H7 (cell line): ENCODE measurements at regions not wholly inside any gene's neighbourhood (a gene's known extent, or its start where the extent isn't known, plus 50 kb on each side); places are given as distances from the start of the nearest gene placed in this dataset.
"Not testable (repeated sequence)": the region's sequence is repeated elsewhere in the genome, so short reads cannot be mapped to it uniquely, and the experiment has no call there.

Experiments used
- DNase-seq: peaks from one replicate; pipeline ENCODE4 v3.0.0; 2012
- H3K27me3 ChIP-seq: 2 replicates; pipeline ENCODE4 v1.6.0; 2011; ENCODE audit warnings: mild to moderate bottlenecking, low read length; ENCODE audit not compliant: control insufficient read depth, insufficient read depth
- H3K36me3 ChIP-seq: replicated peaks from 2 replicates; pipeline ENCODE4 v1.5.1; 2011; ENCODE audit warnings: low read length; ENCODE audit not compliant: control insufficient read depth, insufficient read depth
- H3K4me3 ChIP-seq: 2 replicates; pipeline ENCODE4 v1.5.1; 2011; ENCODE audit warnings: low read depth, mild to moderate bottlenecking, control low read depth, low read length, moderate library complexity; ENCODE audit not compliant: insufficient read depth

DNA sequence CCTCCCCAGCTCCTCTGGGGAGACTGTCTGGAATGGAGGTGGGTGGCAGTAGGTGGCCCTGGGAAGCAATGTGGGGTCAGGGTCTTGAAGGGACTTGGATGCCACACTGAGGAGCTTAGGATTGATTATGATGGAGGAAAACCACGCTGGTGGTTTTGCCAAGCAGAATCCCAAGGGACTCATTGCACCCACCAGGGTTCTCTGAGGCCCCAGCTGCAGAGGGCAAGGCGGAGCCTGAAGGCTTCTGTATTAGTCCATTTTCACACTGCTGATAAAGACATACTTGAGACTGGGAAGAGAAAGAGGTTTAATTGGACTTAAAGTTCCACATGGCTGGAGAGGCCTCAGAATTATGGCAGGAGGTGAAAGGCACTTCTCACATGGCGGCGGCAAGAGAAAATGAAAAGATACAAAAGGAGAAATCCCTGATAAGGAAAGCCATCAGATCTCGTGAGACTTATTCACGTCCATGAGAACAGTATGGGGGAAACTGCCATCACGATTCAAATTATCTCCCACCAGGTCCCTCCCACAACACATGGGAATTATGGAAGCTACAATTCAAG, 87.2 kb upstream of the YWHAQ start:
- no peaks in the 10 kb centered on the region for H3K36me3 ChIP-seq

DNA sequence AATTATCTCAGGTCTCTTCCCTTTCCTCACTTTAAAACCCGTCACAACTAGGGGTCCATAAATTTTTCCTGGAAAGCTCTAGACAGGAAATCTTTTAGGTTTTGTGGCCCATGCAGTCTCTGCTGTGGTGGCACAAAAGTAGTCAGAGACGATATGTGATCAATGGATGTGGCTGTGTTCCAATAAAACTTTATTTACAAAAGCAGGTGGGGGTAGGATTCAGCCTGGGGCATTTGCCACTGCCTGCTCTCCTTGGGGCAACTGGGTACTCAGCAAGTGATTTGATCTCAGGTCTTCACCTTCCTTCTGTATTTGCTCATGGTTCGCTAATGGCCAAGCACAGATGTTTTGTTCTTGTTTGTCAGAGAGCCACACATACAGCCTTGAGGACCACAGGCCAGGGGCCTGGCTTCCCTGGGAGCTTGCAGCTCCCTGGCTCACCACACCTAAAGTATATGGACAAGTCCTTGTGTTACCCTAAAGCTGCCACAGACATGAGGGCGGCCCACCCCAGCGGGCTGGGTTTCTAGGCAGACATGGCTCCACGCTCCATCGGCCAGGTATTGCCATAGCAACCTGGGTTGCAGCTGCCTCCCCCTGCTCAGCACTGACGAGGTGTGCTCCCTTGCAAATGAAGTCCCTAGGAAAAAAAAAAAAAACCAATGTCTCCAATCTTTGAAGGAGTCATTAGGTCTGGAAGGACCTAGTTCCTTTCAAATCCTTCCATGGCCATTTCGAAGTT, 89.7 kb upstream of the YWHAQ start:
- Histone ChIP-seq H3K27me3 (no peaks in the 10 kb centered on the region; the same call in 1 of the 2 replicates), H3K36me3 (no peaks in the 10 kb centered on the region), H3K4me3 (no peak overlapping the region)
- no peak for DNase-seq

More for the DNA sequence above, 87.2 kb upstream of the YWHAQ start:
- H3K27me3 ChIP-seq, result no peaks in the 10 kb centered on the region; the same call in 1 of the 2 replicates
- no peak overlapping the region for H3K4me3 ChIP-seq
- no peak for DNase-seq

DNA sequence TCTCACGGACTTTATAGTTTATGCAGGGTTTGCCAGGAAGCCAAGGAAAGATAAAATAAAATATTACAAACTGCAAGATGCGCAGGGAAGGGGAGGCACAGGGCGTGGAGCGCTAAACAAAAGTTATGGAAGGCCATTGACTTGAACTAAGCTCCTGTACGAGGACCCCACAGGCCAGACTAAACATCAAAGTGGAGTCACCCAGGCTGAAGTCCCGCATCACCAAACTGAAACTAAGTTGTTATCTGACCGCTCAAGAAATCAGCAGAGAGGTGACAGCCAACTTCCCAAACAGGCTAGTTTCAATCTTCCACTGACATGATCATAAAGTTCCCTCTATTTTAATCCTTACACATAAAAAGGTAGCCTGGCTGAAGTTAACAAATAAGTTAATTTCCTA, 90.5 kb upstream of the YWHAQ start:
- no peaks in the 10 kb centered on the region; the same call in 1 of the 2 replicates for H3K27me3 ChIP-seq
- no peak for DNase-seq
- no peak overlapping the region for H3K4me3 ChIP-seq
- no peaks in the 10 kb centered on the region for H3K36me3 ChIP-seq

DNA sequence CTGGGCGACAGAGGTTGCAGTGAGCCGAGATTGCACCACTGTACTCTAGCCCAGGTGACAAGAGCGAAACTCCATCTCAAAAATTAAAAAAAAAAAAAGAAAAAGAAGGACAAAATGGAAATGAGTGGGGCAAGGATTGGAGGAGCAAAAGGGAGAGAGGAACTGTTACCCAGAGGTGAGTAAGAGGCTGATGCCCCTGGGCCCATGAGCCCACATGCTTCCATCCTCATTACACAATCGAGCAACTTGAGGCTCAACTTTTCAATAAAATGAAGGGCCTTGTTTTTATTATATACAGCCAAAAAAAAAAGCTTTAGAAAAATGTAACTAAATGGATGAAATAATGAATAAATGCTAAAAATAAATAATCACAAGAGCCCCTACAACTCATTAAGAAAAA, 91.7 kb upstream of the YWHAQ start:
- H3K36me3 ChIP-seq, result no peaks in the 10 kb centered on the region
- H3K4me3 ChIP-seq, result no peak overlapping the region
- DNase-seq, result no peak
- H3K27me3 ChIP-seq, result no peaks in the 10 kb centered on the region; the same call in 1 of the 2 replicates

DNA sequence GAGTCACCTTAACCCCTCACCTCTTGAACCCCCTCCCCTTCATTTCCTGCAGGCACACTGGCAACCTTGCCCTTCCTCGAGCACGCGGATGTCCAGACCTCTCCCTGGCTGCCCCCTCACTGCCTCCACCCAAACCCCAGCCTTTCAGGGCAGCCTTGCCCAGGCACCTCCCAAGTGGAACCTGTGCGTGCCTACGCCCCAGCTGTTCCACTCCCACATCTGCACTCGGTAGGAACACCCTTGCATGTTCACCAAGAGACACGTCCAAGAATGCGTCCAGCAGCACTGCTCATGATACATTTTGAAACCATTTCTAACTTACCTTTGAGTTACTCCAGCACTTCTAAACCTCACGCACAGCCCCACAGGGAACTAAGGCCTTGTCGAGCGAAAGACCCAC, 93.8 kb upstream of the YWHAQ start:
- DNase-seq, result no peak
- no peak overlapping the region for H3K4me3 ChIP-seq
- no peaks in the 10 kb centered on the region; the same call in 1 of the 2 replicates for H3K27me3 ChIP-seq
- H3K36me3 ChIP-seq, result no peaks in the 10 kb centered on the region

DNA sequence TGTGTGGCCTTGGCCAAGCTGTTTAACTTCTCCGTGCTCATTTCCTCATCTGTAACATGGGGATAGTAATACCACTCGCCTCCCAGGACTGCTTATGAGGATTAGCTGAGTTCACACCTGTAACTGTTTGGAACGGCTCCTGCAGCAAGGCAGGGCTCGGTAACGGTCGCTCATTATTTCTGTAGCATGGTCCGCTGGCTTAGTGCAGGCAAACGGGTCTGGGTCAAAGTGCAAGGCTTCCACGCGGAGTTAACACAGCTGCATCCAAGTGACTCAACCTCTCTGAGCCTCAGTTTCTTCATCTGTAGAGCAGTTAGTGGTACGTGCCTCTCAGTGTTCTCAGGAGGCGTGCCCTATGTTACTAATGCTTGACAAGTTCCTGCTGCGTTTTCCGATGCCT, 94.3 kb upstream of the YWHAQ start:
- Histone ChIP-seq H3K36me3 (no peaks in the 10 kb centered on the region), H3K27me3 (no peaks in the 10 kb centered on the region; the same call in 1 of the 2 replicates), H3K4me3 (no peak overlapping the region)
- DNase-seq, result no peak

DNA sequence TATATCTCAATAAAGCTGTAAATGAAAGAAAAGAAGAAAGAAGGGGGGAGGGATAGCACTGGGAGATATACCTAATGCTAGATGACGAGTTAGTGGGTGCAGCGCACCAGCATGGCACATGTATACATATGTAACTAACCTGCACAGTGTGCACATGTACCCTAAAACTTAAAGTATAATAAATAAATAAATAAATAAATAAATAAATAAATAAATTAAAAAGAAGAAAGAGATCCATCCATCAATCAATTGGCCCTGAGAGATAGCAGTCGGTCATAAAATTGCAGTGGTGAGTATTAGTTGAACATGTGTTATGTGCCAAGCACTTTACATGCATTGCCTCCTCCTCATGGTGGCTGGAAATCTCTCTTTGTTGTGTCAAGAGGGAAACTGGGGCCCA, 95.2 kb upstream of the YWHAQ start:
- H3K27me3 ChIP-seq, DNase-seq, H3K4me3 ChIP-seq, H3K36me3 ChIP-seq: not testable (repeated sequence)

DNA sequence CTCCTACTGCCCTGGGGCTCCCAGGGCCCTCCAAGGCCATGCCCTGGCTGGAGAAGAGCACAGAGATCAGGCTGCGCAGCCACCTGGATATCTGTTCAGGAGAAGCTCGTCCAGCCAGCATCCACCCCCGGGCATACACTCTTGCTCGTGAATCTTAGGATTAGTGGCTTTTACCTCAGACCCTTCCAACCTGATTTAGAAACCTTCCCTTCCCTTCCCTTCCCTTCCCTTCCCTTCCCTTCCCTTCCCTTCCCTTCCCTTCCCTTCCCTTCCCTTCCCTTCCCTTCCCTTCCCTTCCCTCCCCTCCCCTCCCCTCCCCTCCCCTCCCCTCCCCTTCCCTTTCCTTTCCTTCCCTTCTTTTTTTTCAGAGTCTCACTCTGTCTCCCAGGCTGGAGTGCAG, 99.7 kb upstream of the YWHAQ start:
- not testable (repeated sequence) for H3K36me3 ChIP-seq, H3K27me3 ChIP-seq, DNase-seq, H3K4me3 ChIP-seq

DNA sequence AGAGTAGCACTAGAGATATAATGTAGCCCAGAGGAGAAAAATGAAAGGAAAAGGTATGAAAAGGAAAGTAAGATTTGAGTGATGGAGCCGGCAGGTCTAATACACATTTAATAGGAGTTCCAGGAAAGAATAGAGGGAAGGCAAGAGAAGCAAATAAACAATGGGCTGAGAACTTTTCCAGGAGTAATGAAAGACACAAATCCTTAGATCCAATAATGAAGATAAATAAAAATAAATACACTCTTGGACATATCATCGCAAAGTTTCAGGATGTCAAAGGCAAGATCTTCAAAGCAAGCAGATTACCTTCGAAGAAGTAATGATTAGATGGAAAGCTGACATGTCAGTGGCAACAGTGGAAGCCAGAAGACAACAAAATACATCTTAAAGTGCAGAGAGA, 102.0 kb upstream of the YWHAQ start:
- no peaks in the 10 kb centered on the region for H3K27me3 ChIP-seq

DNA sequence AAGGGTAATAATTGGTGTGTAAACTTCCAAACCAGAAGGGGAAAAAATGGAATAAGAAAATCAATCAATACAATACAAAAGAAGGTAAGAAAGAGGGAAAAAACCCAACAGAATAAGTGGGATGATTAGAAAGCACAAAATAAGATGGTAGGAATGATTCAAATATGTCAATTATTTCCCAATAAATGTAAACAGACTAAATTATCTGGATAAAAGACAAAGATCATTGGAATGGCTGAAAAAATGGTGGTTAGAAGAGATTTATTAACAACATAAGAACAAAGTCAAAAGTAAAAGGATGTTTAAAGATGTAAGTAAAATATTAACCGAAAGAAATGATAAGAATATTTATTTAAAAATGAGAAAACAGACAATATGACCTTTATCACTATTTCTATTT, 103.5 kb upstream of the YWHAQ start:
- no peaks in the 10 kb centered on the region for H3K27me3 ChIP-seq
- DNase-seq, result no peak
- no peaks in the 10 kb centered on the region for H3K36me3 ChIP-seq
- H3K4me3 ChIP-seq, result no peak overlapping the region

More for the DNA sequence above, 102.0 kb upstream of the YWHAQ start:
- H3K36me3 ChIP-seq, result no peaks in the 10 kb centered on the region
- no peak for DNase-seq
- no peak overlapping the region for H3K4me3 ChIP-seq

DNA sequence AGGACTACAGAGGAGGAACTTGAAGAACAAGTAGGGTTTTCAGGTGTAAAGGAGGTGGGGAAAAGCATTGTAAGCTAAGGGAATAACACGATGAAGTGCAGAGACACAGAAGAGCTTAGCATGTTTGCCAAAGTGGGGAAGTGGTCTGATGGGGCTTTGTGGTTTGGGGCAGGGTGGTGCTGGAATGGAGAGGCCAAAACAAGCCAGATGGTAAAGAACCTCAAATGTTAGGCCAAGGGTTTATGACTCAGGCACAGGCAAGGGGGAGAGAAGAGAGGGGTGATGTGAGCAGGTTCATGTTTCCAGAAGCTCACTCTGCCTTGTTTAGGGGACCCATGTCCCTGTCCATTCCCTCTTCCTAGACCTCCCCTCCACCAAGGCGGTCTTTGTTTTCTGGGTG, 104.5 kb upstream of the YWHAQ start:
- Histone ChIP-seq H3K4me3 (no peak overlapping the region), H3K27me3 (no peaks in the 10 kb centered on the region), H3K36me3 (no peaks in the 10 kb centered on the region)
- no peak for DNase-seq

DNA sequence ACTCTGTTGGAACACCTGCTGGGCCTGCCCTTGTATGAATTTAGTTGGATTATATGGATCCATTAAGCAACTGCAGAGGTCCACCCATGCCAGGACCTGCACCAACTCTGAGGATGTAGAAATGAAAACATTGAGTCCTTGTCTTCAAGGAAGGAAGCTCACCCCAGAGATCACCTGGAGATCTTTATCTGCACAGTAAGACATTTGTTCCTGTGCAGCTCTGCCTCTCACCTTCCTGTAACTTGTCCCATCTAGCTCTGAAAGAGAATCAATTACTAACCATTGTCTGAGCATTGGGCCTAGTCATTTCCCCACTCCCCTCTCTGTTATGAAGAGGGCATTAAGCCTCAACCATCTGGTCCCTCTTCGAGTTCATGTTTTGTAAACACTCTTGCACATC, 105.2 kb upstream of the YWHAQ start:
- Histone ChIP-seq H3K27me3 (no peaks in the 10 kb centered on the region), H3K4me3 (no peak overlapping the region), H3K36me3 (no peaks in the 10 kb centered on the region)
- DNase-seq, result no peak

DNA sequence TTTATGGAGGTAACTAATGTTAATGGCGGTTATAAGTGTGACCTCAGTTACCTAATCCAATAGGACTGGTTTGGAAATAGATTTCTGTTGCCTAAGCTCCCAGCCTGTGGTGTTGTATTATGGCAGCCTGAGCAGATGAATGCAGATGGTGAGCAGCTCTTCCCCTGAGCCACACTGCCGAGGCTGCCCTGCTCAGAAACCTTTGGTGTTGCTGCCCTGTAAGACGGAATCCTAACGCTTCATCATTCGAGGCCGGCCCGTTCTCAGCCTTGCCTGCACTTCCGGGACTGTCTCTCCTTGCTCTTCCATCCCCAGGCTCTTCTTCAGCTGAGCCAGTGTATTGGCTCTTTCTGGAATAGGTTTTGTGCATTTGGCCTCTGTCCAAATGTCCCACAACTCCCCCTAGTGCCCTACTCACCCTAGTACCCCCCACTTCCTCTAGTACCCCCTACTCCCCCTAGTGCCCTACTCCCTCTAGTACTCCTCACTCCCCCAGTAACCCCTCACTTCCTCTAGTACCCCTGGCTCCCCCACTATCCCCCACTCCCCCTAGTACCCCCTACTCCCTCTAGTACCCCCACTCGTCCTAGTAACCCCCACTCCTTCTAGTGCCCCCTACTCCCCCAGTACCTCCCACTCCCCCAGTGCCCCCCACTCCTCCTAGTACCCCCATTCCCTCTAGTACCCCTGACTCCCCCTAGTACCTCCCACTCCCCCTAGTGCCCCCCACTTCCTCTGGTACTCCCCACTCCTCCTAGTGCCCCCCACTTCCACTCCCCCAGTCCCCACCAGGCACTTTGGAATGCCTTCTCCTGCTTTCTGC, 106.0 kb upstream of the TAF1B start:
- Histone ChIP-seq H3K27me3 (no peaks in the 10 kb centered on the region), H3K4me3 (no peak overlapping the region), H3K36me3 (no peaks in the 10 kb centered on the region)
- no peak for DNase-seq

DNA sequence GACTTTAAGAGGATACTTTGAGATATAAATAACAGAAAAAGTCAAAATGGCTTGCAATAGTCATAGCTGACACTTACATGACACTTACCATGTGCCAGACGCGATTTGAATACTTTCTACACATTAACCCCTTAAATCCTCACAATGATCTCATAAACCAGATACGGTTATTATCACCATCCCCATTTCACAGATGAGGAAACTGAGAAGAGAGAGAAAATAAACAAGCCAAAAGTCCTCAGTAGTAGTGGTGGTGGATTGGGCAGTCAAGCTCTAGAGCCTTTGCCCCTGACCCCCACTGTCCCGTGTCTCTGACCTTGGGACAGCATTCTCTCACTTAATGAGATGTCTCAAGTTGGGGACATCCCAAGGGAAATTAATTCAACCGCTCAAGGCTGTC, 105.2 kb upstream of the TAF1B start:
- Histone ChIP-seq H3K27me3 (no peaks in the 10 kb centered on the region), H3K36me3 (no peaks in the 10 kb centered on the region), H3K4me3 (no peak overlapping the region)
- no peak for DNase-seq
